GM12878 (cell line): ENCODE measurements at regions not wholly inside any gene's neighbourhood (a gene's known extent, or its start where the extent isn't known, plus 50 kb on each side); places are given as distances from the start of the nearest gene placed in this dataset.

Source experiments
- ATAC-seq: fragments of 200-7000 bp; cut with Tn5 transposase; 3 replicates; pipeline ENCODE4 v1.9.1; 2020; ENCODE audit warnings: mild to moderate bottlenecking, moderate library complexity
- BruUV-seq: library from RNA; stranded (reverse); fragments of 400-500 nt; replicated peaks from 2 replicates; lab custom pipeline; 2021; lab: Mats Ljungman, UMichigan
- CTCF ChIA-PET: fragments of 300-600 bp; sonication (Branson Sonifier 250); formaldehyde crosslinking; extraction: SDS; loops from one replicate; lab custom pipeline; 2021; ENCODE audit warnings: inconsistent platforms; lab: Yijun Ruan, JAX
- POLR2A ChIA-PET: fragments of 350-600 bp; formaldehyde crosslinking; extraction: SDS; loops from one replicate; lab custom pipeline; 2021; ENCODE audit warnings: inconsistent platforms; lab: Charles Lee
- RAD21 ChIA-PET: fragments of 300-600 bp; sonication (Branson Sonifier 250); formaldehyde crosslinking; loops from one replicate; lab custom pipeline; 2023; ENCODE audit warnings: antibody characterized with exemption; ENCODE audit not compliant: unreplicated experiment; lab: Charles Lee
- SMC1A ChIA-PET: fragments of 300-600 bp; sonication (Branson Sonifier 250); formaldehyde crosslinking; loops from one replicate; lab custom pipeline; 2023; ENCODE audit not compliant: unreplicated experiment, uncharacterized antibody; lab: Charles Lee
- DNase-seq: peaks from one replicate; pipeline ENCODE4 v3.0.0-alpha.2; 2011; ENCODE audit warnings: low read depth, low spot score
- FAIRE-seq: peaks from 3 replicates; lab custom pipeline; 2011; peaks lifted over from hg19 to GRCh38; lab: Jason Lieb, UNC
- H2AFZ ChIP-seq: 2 replicates; pipeline ENCODE4 v1.6.0; 2011; ENCODE audit warnings: low read depth, low read length, control low read depth; ENCODE audit not compliant: control insufficient read depth
- H3K27ac ChIP-seq: 2 replicates; pipeline ENCODE4 v1.5.1; 2011; ENCODE audit warnings: control low read depth; ENCODE audit not compliant: control insufficient read depth, insufficient read depth
- H3K27me3 ChIP-seq, 2 experiments: replicated peaks in 1 of 2; 2 replicates each; pipeline versions ENCODE4 v1.6.0 to v1.6.1; 2011; ENCODE audit warnings: low read length in 1 of 2; ENCODE audit not compliant: control insufficient read depth in 2 of 2, insufficient read depth in 2 of 2
- H3K36me3 ChIP-seq, 2 experiments: 2 replicates each; pipeline ENCODE4 v1.5.1; 2011; ENCODE audit warnings: low read length in 1 of 2; ENCODE audit not compliant: control insufficient read depth in 2 of 2, insufficient read depth in 2 of 2
- H3K4me1 ChIP-seq: 2 replicates; pipeline ENCODE4 v1.6.1; 2011; ENCODE audit warnings: mild to moderate bottlenecking, low read length, moderate library complexity, mixed read lengths; ENCODE audit not compliant: control insufficient read depth, insufficient read depth
- H3K4me2 ChIP-seq: 2 replicates; pipeline ENCODE4 v1.6.0; 2011; ENCODE audit warnings: control low read depth; ENCODE audit not compliant: control insufficient read depth, insufficient read depth
- H3K4me3 ChIP-seq: fragments of 200-600 bp; sonication (generic); 2 replicates; pipeline ENCODE4 v1.5.1; 2016
- H3K79me2 ChIP-seq: 2 replicates; pipeline ENCODE4 v1.6.0; 2011; ENCODE audit warnings: low read length; ENCODE audit not compliant: control insufficient read depth, insufficient read depth
- H3K9ac ChIP-seq: 2 replicates; pipeline ENCODE4 v1.8.0; 2011; ENCODE audit warnings: low read length, control low read depth, mixed read lengths; ENCODE audit not compliant: control insufficient read depth, insufficient read depth
- H3K9me3 ChIP-seq: replicated peaks from 3 replicates; pipeline ENCODE4 v1.5.1; 2011; ENCODE audit warnings: mild to moderate bottlenecking, low read length; ENCODE audit not compliant: control insufficient read depth, insufficient read depth
- H4K20me1 ChIP-seq: 2 replicates; pipeline ENCODE4 v1.6.0; 2011; ENCODE audit not compliant: control insufficient read depth, insufficient read depth
- BACH1 ChIP-seq: fragments of 450-650 bp; IDR thresholded peaks from 2 replicates; pipeline ENCODE4 v1.6.1; 2017; ENCODE audit warnings: mild to moderate bottlenecking, borderline replicate concordance
- BCL11A ChIP-seq: IDR thresholded peaks from 2 replicates; pipeline ENCODE4 v1.6.1; 2011; ENCODE audit warnings: low read depth, low read length
- CHD2 ChIP-seq: IDR thresholded peaks from 2 replicates; pipeline ENCODE4 v1.6.1; 2011; ENCODE audit warnings: low read depth, low read length, improper control_type of control experiment, borderline replicate concordance
- CHD4 ChIP-seq: fragments of 200-600 bp; sonication (generic); IDR thresholded peaks from 2 replicates; pipeline ENCODE4 v1.6.1; 2016; ENCODE audit warnings: mild to moderate bottlenecking
- DPF2 ChIP-seq: fragments of 450-650 bp; IDR thresholded peaks from 2 replicates; pipeline ENCODE4 v1.6.1; 2017; ENCODE audit warnings: mild to moderate bottlenecking
- EP300 ChIP-seq, 2 experiments: fragments of 150-350 bp in 1 of 2; IDR thresholded peaks; 2 replicates each; pipeline ENCODE4 v1.6.1; 2011 to 2012; ENCODE audit warnings: low read depth in 2 of 2, low read length in 2 of 2, borderline replicate concordance in 1 of 2, improper control_type of control experiment in 1 of 2, inconsistent platforms in 1 of 2; ENCODE audit not compliant: control insufficient read depth in 1 of 2
- HCFC1 ChIP-seq: fragments of 150-350 bp; IDR thresholded peaks from 2 replicates; pipeline ENCODE4 v1.6.1; 2014; ENCODE audit warnings: low read length
- NR2C1 ChIP-seq: fragments of 450-650 bp; IDR thresholded peaks from 2 replicates; pipeline ENCODE4 v1.6.1; 2017; ENCODE audit warnings: antibody characterized with exemption, mild to moderate bottlenecking, moderate library complexity
- SUZ12 ChIP-seq: fragments of 200-600 bp; sonication (generic); IDR thresholded peaks from one replicate; pipeline ENCODE4 v1.6.1; 2018; ENCODE audit warnings: antibody characterized with exemption, mild to moderate bottlenecking; ENCODE audit not compliant: unreplicated experiment
- TARDBP ChIP-seq: IDR thresholded peaks from 2 replicates; pipeline ENCODE4 v1.6.1; 2016; ENCODE audit warnings: borderline replicate concordance
- WGBS: methylation state at CpG from one replicate; pipeline ENCODE4 v1.1.6; 2016; ENCODE audit warnings: low lambda C conversion rate; ENCODE audit not compliant: insufficient replicate concordance, insufficient coverage; ENCODE audit errors: missing lambda C conversion rate; 5-methylcytosine and 5-hydroxymethylcytosine counted together
- in situ Hi-C: fragments of 300-500 bp; cut with MboI; formaldehyde crosslinking; loops from 9 replicates; pipeline ENCODE4 v1.14.3; 2018; ENCODE audit warnings: mixed read lengths
- intact Hi-C: fragments of 100-400 bp; cut with micrococcal nuclease; formaldehyde crosslinking; loops from one replicate; pipeline ENCODE4 v1.14.2; 2022; ENCODE audit not compliant: unreplicated experiment
- TF ChIP-seq, protein P1 (sequence below): IDR thresholded peaks from 2 replicates; pipeline ENCODE4 v1.6.1; 2012; ENCODE audit warnings: low read depth, low read length, improper control_type of control experiment
- TF ChIP-seq, protein P2 (sequence below): fragments of 450-650 bp; IDR thresholded peaks from 2 replicates; pipeline ENCODE4 v1.6.1; 2017; ENCODE audit warnings: antibody characterized with exemption, mild to moderate bottlenecking, moderate library complexity
- TF ChIP-seq, protein P3 (sequence below): IDR thresholded peaks from 2 replicates; pipeline ENCODE4 v1.6.1; 2012; ENCODE audit warnings: low read depth, low read length, improper control_type of control experiment

DNA sequence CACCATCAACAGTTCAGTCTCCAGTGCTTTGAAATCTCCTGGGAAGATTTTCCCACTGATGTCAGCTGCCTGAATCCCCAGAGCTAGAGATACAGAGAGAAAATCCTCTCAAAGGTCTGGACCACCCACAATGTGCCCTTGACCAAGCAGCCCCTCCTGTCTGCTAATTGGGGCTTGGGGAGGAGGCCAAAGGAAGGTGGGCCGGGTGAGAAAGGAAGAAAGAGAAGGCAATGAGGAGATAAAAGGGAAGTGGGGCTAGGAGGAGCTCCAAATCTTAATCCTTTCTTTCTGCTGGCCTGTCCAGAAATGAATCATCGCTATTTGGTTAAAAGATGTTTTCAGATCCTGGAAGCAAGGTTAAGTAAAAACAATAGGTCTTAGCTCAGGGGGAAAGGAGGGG lies 322.9 kb downstream of the BCL11B start:
- RAD21 ChIA-PET, result no interaction called here
- SMC1A ChIA-PET, result no interaction called here

More for the DNA sequence above, 322.9 kb downstream of the BCL11B start:
- 14% methylated on average over 2 of the region's 2 CpGs for WGBS
- no peak for ATAC-seq
- no peak for FAIRE-seq
- Histone ChIP-seq H3K27ac (no peak overlapping the region), H3K9ac (no peak overlapping the region), H3K4me2 (no peak overlapping the region), H4K20me1 (no peaks in the 10 kb centered on the region), H3K4me1 (no peaks in the 10 kb centered on the region), H3K4me3 (no peak overlapping the region), H3K79me2 (no peaks in the 10 kb centered on the region), H3K9me3 (no peaks in the 10 kb centered on the region; the same call in 2 of the 3 replicates), H2AFZ (no peak overlapping the region), H3K27me3 (no peaks in the 10 kb centered on the region), H3K36me3 (no peaks in the 10 kb centered on the region)
- in situ Hi-C loops, result no loop called here
- DNase-seq, result no peak
- TF ChIP-seq CHD4, result no peak
- no peak for TF ChIP-seq CHD2
- no peak for TF ChIP-seq TARDBP
- TF ChIP-seq, protein P1, sequence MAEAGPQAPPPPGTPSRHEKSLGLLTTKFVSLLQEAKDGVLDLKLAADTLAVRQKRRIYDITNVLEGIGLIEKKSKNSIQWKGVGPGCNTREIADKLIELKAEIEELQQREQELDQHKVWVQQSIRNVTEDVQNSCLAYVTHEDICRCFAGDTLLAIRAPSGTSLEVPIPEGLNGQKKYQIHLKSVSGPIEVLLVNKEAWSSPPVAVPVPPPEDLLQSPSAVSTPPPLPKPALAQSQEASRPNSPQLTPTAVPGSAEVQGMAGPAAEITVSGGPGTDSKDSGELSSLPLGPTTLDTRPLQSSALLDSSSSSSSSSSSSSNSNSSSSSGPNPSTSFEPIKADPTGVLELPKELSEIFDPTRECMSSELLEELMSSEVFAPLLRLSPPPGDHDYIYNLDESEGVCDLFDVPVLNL, result no peak
- TF ChIP-seq BCL11A, result no peak
- no peak for TF ChIP-seq HCFC1
- no peak for TF ChIP-seq EP300 (IDR thresholded peaks at IDR 0.05; ENCODE audit: borderline replicate concordance in 1 of 2, control insufficient read depth in 1 of 2, low read depth in 2 of 2, low read length in 2 of 2)
- TF ChIP-seq, protein P2, sequence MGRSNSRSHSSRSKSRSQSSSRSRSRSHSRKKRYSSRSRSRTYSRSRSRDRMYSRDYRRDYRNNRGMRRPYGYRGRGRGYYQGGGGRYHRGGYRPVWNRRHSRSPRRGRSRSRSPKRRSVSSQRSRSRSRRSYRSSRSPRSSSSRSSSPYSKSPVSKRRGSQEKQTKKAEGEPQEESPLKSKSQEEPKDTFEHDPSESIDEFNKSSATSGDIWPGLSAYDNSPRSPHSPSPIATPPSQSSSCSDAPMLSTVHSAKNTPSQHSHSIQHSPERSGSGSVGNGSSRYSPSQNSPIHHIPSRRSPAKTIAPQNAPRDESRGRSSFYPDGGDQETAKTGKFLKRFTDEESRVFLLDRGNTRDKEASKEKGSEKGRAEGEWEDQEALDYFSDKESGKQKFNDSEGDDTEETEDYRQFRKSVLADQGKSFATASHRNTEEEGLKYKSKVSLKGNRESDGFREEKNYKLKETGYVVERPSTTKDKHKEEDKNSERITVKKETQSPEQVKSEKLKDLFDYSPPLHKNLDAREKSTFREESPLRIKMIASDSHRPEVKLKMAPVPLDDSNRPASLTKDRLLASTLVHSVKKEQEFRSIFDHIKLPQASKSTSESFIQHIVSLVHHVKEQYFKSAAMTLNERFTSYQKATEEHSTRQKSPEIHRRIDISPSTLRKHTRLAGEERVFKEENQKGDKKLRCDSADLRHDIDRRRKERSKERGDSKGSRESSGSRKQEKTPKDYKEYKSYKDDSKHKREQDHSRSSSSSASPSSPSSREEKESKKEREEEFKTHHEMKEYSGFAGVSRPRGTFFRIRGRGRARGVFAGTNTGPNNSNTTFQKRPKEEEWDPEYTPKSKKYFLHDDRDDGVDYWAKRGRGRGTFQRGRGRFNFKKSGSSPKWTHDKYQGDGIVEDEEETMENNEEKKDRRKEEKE, result no peak
- TF ChIP-seq, protein P3, sequence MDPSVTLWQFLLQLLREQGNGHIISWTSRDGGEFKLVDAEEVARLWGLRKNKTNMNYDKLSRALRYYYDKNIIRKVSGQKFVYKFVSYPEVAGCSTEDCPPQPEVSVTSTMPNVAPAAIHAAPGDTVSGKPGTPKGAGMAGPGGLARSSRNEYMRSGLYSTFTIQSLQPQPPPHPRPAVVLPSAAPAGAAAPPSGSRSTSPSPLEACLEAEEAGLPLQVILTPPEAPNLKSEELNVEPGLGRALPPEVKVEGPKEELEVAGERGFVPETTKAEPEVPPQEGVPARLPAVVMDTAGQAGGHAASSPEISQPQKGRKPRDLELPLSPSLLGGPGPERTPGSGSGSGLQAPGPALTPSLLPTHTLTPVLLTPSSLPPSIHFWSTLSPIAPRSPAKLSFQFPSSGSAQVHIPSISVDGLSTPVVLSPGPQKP, result no peak
- TF ChIP-seq DPF2, result no peak
- no peak for TF ChIP-seq NR2C1
- no peak for TF ChIP-seq BACH1
- no peak for TF ChIP-seq SUZ12
- BruUV-seq, result no TSS peak
- POLR2A ChIA-PET, result no interaction called here
- intact Hi-C loops, result no loop called here
- CTCF ChIA-PET, result no interaction called here
